Calu3 (cell line): ENCODE measurements at regions not wholly inside any gene's neighbourhood (a gene's known extent, or its start where the extent isn't known, plus 50 kb on each side); places are given as distances from the start of the nearest gene placed in this dataset.

ENCODE experiments used
- BruUV-seq: library from RNA; stranded (reverse); fragments of 400-500 nt; replicated peaks from 2 replicates; lab custom pipeline; 2021; lab: Mats Ljungman, UMichigan
- CTCF ChIA-PET: fragments of 300-600 bp; sonication (Branson Sonifier 250); formaldehyde crosslinking; loops from one replicate; lab custom pipeline; 2022; ENCODE audit warnings: antibody characterized with exemption; lab: Charles Lee
- DNase-seq: peaks from one replicate; pipeline ENCODE4 v3.0.0; 2022
- H3K27ac Mint-ChIP-seq: one replicate; pipeline ENCODE4 v1.8.0; 2022; ENCODE audit warnings: mixed read lengths; ENCODE audit not compliant: unreplicated experiment
- H3K27me3 Mint-ChIP-seq: one replicate; pipeline ENCODE4 v1.8.0; 2022; ENCODE audit warnings: mixed read lengths; ENCODE audit not compliant: unreplicated experiment
- H3K36me3 Mint-ChIP-seq: one replicate; pipeline ENCODE4 v1.8.0; 2022; ENCODE audit warnings: mild to moderate bottlenecking, moderate library complexity, mixed read lengths; ENCODE audit not compliant: insufficient read depth, unreplicated experiment
- H3K4me1 Mint-ChIP-seq: one replicate; pipeline ENCODE4 v1.8.0; 2022; ENCODE audit warnings: mild to moderate bottlenecking, low read depth, mixed read lengths; ENCODE audit not compliant: unreplicated experiment
- H3K4me3 Mint-ChIP-seq: one replicate; pipeline ENCODE4 v1.8.0; 2022; ENCODE audit warnings: mild to moderate bottlenecking, low read depth, moderate library complexity, mixed read lengths; ENCODE audit not compliant: unreplicated experiment
- H3K9me3 Mint-ChIP-seq: one replicate; pipeline ENCODE4 v1.8.0; 2022; ENCODE audit warnings: low read depth, mixed read lengths; ENCODE audit not compliant: unreplicated experiment
- intact Hi-C: fragments of 100-400 bp; cut with micrococcal nuclease; formaldehyde crosslinking; loops from one replicate; pipeline ENCODE4 v1.10.0; 2022; ENCODE audit not compliant: unreplicated experiment
- TF ChIP-seq, protein P1 (sequence below): fragments of 200-600 bp; IDR thresholded peaks from one replicate; pipeline ENCODE4 v1.8.0; 2022; ENCODE audit warnings: antibody characterized with exemption; ENCODE audit not compliant: unreplicated experiment

DNA sequence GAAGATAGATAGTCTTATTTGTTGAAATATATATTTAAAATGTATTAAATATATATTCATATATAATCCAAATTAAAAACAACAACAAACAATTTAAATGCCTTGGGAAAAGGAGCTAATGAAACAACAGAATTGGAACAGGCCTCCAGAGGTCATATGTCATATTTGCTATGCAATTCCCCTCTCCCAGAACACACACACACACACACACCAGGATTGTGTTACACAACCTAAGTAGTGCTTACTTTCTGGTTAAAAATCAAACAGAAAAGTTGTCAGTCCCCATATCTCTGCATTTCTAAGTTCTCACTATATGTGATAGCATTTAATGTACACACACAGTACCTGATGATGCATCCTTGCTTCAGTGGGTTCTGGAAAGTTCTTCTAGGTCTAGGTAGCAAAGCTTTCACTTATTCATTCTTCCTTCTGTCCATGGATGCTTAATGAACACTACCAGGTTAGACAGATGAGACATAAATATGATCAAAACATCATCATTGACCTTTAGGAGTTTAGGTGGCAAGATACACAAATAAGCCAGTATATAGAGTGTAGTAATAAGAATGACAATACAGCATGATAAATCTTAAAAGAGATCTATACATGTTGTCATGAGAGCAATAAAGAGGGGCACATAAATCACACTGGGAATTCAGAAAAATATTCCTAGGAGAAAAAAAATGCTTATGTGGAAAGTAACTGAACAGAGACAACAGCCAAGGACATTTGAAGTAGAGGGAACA is 662.8 kb downstream of the PTPRC start:
- intact Hi-C loops, result no loop called here
- H3K4me1 Mint-ChIP-seq, result peaks cover 25% of the 10 kb centered on the region

DNA sequence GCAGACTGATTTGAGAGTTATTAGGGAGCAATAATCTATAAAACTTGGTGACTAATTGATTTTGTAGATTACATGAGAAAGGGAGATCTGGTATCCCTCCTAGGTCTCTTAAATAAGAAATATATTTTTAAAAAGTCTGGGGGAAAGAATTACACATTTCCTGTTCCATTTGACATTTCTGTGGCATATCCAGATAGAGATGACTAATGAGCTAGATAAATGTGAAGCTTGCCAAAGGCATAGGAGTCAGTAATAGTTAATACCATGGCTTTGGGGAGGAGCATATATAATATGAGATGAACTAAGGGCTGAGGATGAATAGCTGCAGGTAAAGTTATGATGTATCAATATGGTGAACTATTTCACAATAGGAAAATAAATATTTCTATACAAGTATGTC is 663.7 kb downstream of the PTPRC start:
- peaks cover 21% of the 10 kb centered on the region for H3K4me1 Mint-ChIP-seq
- TF ChIP-seq, protein P1, sequence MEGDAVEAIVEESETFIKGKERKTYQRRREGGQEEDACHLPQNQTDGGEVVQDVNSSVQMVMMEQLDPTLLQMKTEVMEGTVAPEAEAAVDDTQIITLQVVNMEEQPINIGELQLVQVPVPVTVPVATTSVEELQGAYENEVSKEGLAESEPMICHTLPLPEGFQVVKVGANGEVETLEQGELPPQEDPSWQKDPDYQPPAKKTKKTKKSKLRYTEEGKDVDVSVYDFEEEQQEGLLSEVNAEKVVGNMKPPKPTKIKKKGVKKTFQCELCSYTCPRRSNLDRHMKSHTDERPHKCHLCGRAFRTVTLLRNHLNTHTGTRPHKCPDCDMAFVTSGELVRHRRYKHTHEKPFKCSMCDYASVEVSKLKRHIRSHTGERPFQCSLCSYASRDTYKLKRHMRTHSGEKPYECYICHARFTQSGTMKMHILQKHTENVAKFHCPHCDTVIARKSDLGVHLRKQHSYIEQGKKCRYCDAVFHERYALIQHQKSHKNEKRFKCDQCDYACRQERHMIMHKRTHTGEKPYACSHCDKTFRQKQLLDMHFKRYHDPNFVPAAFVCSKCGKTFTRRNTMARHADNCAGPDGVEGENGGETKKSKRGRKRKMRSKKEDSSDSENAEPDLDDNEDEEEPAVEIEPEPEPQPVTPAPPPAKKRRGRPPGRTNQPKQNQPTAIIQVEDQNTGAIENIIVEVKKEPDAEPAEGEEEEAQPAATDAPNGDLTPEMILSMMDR, result no peak
- H3K9me3 Mint-ChIP-seq, result no peaks in the 10 kb centered on the region
- H3K27me3 Mint-ChIP-seq, result no peaks in the 10 kb centered on the region
- intact Hi-C loops, result no loop called here
- no peak overlapping the region for H3K4me3 Mint-ChIP-seq
- BruUV-seq, result no TSS peak
- H3K36me3 Mint-ChIP-seq, result no peaks in the 10 kb centered on the region
- no peak for DNase-seq
- CTCF ChIA-PET, result no interaction called here
- H3K27ac Mint-ChIP-seq, result no peak overlapping the region

More for the DNA sequence above, 662.8 kb downstream of the PTPRC start:
- Mint-ChIP-seq H3K4me3 (no peak overlapping the region), H3K9me3 (no peaks in the 10 kb centered on the region), H3K27me3 (no peaks in the 10 kb centered on the region), H3K27ac (no peak overlapping the region), H3K36me3 (no peaks in the 10 kb centered on the region)
- TF ChIP-seq, protein P1, result no peak
- no peak for DNase-seq
- CTCF ChIA-PET, result interaction anchor here (0.6 kb wide), 1 partner anchor 10 kb away, joined by 4 read pairs; no protein-coding TSS in a partner anchor
- no TSS peak for BruUV-seq

DNA sequence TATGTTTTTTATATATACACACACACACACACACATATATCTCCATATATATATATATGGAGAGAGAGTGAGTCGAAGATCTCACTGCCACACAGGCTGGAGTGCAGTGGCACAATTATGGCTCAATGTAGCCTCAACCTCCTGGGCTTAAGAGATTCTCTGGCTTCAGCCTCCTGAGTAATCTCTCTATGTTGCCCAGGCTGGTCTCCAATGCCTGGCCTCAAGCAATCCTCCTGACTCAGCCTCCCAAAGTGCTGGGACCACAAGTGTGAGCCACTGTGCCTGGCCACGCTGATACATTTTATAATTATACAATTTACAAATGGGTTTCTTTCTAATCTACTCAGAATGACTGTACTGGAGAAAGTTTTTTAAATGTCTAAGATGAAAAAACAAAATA is 664.2 kb downstream of the PTPRC start:
- H3K27ac Mint-ChIP-seq, result no peak overlapping the region
- no peak for DNase-seq
- no peaks in the 10 kb centered on the region for H3K27me3 Mint-ChIP-seq
- peaks cover 16% of the 10 kb centered on the region for H3K4me1 Mint-ChIP-seq
- TF ChIP-seq, protein P1, result no peak
- no peak overlapping the region for H3K4me3 Mint-ChIP-seq
- intact Hi-C loops, result no loop called here
- CTCF ChIA-PET, result no interaction called here
- no peaks in the 10 kb centered on the region for H3K9me3 Mint-ChIP-seq
- no peaks in the 10 kb centered on the region for H3K36me3 Mint-ChIP-seq
- BruUV-seq, result no TSS peak

DNA sequence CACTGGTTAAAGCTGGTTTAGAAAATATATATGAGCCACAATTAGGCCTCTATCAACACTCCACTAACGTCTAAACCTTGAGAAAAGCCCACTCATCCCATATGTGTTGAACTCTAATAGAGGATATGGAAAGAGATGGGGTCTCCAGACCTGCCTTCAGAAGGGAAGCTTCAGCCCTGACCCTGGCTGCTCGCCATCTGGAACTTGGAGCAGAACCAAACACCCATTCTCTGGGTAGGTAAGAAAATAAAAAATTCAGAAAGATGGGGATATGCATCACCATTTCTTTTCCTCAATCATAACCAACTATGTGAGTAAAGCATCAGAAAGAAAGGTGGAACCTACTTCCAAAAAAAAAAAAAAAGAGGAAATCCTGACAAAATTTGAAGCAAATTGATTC is 666.2 kb downstream of the PTPRC start:
- Mint-ChIP-seq H3K36me3 (no peaks in the 10 kb centered on the region), H3K9me3 (no peaks in the 10 kb centered on the region), H3K4me3 (no peak overlapping the region), H3K27me3 (no peaks in the 10 kb centered on the region), H3K4me1 (peaks cover 16% of the 10 kb centered on the region), H3K27ac (no peak overlapping the region)
- TF ChIP-seq, protein P1, result no peak
- no TSS peak for BruUV-seq
- intact Hi-C loops, result no loop called here
- CTCF ChIA-PET, result no interaction called here
- DNase-seq, result no peak
